ENCODE measurements at regions not wholly inside any gene's neighbourhood (a gene's known extent, or its start where the extent isn't known, plus 50 kb on each side); places are given as distances from the start of the nearest gene placed in this dataset.

DNA sequence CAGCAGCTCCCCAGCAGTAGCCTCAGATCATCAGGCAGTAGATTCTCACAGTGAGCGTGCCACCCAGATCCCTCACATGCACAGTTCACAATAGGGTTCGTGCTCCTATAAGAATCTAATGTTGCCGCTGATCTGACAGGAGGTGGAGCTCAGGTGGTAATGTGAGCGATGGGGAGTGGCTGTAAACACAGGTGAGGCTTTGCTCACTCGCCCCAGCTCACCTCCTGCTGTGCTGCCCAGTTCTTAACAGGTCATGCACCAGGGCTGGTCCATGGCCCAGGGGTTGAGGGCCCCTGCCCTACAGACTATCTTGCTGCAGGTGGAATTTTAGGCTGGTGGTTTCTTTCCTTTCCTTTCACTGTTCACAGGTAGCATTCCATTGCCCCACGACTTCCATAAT, 100.2 kb downstream of the MRPL36 start:
- DNase-seq (ENCODE audit: low spot score in 2 of 2) (no peak), ATAC-seq (peak in 1 of 2 donors; percentile 18)
- Mint-ChIP-seq H3K36me3 (no peaks in the 10 kb centered on the region), H3K27ac (no peak overlapping the region), H3K9me3 (no peaks in the 10 kb centered on the region)

DNA sequence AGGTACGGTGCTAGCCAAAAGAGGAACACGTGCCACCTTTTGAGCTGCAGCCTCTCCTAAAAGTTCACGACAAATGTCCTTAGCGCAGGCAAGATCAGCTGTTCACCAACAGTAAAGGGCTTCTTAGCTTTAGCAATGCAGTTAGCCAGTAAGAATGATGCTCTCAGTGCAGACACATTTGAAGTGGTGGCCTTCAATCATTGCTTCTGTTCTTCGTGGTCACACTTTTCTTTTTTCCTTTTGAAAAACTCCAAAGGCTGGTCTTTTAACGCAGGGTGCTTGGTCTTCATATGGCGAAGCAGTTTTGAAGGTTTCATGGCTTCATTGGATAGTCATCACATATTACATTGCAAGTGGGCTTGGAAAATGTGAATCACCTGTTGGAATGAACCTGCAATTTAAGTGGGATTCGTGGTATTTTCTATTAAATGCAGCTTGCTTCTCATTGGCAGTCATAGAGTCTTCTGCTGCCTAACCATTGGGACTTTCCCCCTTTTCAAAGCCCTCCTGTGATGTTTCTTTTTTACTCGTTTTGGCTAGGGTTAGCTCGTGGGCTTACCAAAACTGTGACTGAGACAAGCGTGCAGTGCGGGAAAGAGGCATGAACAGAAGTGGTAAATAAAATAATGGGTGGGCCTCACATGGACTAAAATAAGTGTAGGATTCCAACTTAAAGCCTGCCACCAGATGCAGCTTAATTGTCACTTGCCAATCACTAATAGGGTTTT, 100.9 kb downstream of the MRPL36 start:
- Mint-ChIP-seq H3K36me3 (no peaks in the 10 kb centered on the region), H3K27ac (no peak overlapping the region), H3K9me3 (no peaks in the 10 kb centered on the region)
- DNase-seq (ENCODE audit: low spot score in 2 of 2), result peak in 1 of 2 donors; percentile 22
- peak in 1 of 2 donors; percentile 92 for ATAC-seq

DNA sequence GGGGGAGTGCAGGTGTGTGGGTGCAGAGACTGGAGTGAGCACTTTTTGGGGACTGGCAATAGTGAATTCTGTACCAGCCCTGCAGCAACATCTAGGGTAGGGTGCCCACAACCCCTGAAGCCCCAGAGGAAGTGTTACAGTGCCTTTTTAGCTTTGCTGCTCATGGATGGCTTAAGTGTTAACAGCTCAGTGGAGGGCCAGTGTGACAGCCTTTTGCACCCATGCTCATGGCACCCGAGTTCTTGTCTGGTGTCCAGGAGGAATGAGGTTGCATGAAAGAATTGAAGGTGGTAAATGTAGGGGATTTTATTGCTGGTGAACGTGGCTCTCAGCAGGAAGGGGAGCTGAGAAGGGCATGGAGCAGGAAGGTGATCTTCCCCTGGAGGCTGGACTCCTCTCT, 107.3 kb downstream of the MRPL36 start:
- ATAC-seq, result no peak
- no peak overlapping the region for H3K27ac Mint-ChIP-seq
- no peak for DNase-seq (ENCODE audit: low spot score in 2 of 2)
- peaks cover 0 to 5% of the 10 kb centered on the region in 2 donors for H3K9me3 Mint-ChIP-seq
- H3K36me3 Mint-ChIP-seq, result peaks cover 0 to 7% of the 10 kb centered on the region in 2 donors

DNA sequence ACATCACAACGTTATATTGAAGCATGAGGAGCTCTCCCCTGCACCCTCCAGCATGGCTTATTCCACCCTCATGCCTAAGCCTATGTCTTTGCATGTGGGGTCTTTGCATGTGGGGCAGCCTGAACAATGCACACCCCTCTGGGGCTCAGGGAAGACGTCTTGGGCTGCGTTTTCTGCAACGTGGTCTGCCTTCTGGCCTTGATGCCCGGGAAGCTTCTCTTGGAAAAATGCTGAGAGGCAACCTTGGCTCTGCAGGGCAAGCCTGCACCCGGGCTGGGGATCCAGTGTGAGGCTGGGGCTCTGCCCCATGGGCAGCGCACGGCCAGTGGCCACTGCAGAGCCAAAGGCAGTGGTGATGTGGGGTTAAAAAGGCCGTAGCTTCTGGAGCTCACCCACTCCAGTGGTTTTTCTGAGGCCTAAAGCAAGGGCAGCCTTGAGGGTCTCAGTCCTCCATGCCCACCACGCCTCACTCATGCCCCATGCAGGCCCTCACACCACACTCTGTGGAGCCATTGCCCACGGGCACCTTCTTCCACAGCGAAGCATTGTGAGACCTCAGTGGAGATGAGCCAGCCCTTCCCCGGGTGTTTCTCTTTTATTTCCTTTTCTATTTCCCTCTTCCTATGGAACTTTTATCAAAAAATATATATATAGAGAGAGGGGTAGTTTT, 112.2 kb downstream of the MRPL36 start:
- no peak for ATAC-seq
- Mint-ChIP-seq H3K9me3 (peaks cover 0 to 5% of the 10 kb centered on the region in 2 donors), H3K27ac (no peak overlapping the region), H3K36me3 (peaks cover 0 to 7% of the 10 kb centered on the region in 2 donors)
- DNase-seq (ENCODE audit: low spot score in 2 of 2), result no peak

DNA sequence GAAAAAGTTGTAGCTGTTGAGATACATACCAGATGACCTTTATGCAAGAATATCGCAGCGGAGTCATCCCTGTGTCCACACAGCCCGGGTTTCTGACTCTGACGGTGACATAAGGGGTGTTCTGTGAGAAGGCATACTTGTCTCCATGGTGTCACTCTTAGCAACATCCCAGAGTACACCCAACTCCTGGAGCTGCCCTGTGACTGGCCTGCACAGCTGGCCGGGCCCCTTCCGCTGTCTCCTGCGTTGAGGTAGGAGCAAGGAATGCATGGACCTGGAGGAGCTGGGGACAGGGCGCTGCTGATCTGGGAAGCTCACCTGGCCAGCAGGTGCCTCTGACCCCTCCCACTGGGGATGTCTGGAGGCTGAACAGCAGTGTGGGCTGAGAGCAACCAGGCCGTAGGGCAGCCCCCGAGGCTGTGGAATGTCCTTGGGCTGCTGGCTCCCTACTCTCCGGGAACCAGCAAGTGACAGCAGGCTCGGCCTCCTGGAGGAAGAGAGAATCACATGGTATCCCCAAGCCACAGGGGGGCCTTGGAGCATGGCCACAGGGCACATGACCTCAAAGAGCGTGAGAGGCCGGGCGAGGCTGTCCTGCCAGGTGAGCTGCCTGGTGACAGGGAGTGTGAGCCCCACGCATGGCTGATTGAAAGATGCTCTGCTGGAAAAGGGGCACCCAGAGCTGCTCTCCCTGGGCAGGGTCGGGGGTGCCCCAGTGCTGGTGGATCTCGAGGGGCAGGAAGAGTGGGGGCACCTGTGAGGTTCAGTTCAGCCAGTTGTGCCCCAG, 113.4 kb downstream of the MRPL36 start:
- Mint-ChIP-seq H3K36me3 (peaks cover 0 to 7% of the 10 kb centered on the region in 2 donors), H3K27ac (no peak overlapping the region), H3K9me3 (peaks cover 0 to 5% of the 10 kb centered on the region in 2 donors)
- DNase-seq (ENCODE audit: low spot score in 2 of 2) (no peak), ATAC-seq (no peak)

DNA sequence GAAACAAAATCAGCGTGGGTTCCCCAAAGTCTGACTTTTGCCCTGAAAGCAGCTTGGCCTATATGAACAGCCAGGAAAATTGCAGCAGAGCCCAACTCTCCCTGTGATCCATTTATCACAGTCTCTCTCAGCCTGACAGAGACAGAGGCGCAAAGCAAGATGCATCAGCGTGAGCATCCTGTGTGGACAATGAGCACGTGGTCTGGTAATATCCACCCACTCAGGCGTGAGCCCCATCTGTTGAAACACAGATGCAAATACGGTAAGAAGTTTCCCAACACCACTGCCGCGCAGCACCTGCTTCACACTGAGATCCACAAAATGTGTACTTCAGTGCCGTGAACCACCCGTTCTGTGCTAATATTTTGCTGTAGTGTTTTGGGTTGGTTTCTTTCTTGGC, 114.6 kb downstream of the MRPL36 start:
- no peak for ATAC-seq
- DNase-seq (ENCODE audit: low spot score in 2 of 2), result no peak
- no peak overlapping the region for H3K27ac Mint-ChIP-seq
- peaks cover 2 to 5% of the 10 kb centered on the region in 2 donors for H3K9me3 Mint-ChIP-seq
- peaks cover 2 to 10% of the 10 kb centered on the region in 2 donors for H3K36me3 Mint-ChIP-seq

DNA sequence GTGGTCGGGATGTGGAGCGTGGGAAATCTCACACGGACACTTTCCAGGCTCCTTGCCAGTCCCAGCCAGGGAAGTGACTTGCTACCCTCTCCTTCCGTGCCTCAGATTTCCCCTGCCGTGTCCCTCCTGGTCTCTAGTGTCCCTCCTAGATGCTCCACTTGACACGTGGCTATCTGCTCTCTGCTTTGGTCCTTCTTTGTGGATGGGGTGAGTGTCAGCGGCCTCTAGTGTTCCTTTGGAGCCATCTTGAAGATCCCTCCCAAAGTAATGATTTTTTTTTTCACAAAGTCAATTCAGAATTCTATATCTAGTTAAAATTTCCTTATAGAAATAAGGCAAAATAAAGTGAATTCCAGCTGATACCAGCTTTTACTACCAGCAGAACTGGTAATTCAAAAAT, 117.7 kb downstream of the MRPL36 start:
- no peak for DNase-seq (ENCODE audit: low spot score in 2 of 2)

DNA sequence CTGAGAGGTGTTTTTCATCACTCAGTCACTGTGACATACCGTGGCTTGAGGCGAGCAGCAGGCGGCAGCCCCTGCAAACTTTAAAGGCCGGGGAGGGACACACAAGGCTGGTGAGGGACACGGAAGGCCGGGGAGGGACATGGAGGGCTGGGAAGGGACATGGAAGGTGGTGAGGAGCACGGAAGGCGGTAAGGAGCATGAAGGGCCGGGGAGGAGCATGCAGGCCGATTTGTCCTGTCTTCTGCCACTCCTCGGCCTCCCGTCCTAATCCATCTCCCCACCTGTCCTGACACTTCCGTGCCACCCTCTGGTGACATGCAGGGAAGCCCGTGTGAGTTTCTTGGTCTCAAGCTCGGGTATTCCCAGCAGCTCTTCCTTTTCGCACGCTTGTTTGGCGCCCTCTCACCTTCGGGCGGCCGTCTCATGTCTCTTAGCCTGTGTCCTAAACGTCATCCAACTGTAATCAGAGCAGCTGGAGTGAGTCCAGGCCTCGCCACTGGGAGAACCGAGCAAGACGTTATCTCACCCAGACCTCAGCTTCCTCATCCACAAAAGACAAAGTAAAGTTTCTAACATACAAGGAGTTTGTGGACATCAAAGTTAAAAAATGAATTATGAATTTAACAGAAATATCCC, 126.5 kb downstream of the MRPL36 start:
- no peak for DNase-seq (ENCODE audit: low spot score in 2 of 2)
- H3K9me3 Mint-ChIP-seq, result no peaks in the 10 kb centered on the region
- ATAC-seq, result no peak
- H3K36me3 Mint-ChIP-seq, result no peaks in the 10 kb centered on the region
- H3K27ac Mint-ChIP-seq, result no peak overlapping the region

More for the DNA sequence above, 117.7 kb downstream of the MRPL36 start:
- Mint-ChIP-seq H3K27ac (no peak overlapping the region), H3K9me3 (peaks cover 4 to 11% of the 10 kb centered on the region in 2 donors), H3K36me3 (peaks cover 9 to 10% of the 10 kb centered on the region in 2 donors)
- no peak for ATAC-seq

DNA sequence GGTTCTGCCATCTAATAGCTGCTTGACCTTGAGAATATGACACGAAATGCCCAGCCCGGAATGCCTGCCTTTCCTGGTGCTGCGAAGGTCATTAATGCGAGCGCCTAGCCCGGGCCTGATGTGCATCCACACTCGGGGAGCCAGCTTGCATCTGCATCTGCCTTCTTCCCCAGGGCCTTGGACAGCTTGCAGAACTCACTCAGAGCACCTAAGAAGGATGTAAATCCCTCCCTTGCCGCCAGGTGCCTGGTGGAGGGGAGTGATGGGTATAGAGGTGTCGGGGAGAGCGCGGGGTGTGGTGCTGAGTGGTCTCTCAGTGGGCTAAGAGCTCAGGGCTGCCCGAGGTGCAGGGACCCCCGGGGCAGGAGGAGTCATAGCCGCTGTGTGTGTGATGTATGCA, 127.2 kb downstream of the MRPL36 start:
- DNase-seq (ENCODE audit: low spot score in 2 of 2) (no peak), ATAC-seq (no peak)
- Mint-ChIP-seq H3K9me3 (no peaks in the 10 kb centered on the region), H3K27ac (no peak overlapping the region), H3K36me3 (no peaks in the 10 kb centered on the region)

DNA sequence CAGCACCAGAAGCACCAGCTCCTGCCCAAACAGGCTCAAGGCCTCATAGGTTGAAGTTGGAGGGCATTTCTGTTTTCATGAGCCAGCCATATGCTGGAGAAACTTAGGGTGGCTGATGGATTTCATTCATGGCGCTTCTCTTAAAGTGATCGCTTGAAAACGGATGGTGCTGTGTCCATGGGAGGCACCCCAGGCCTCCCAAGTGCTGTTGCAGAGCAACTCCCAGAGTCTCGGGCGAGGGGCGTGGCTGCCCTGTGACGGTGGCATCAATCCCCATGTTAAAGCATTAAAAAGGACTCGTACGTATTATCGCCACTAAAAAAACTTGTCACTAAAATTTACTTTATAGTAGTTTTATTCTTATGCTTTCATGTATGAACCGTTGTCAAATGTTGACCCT, 128.3 kb downstream of the MRPL36 start:
- ATAC-seq, result no peak
- Mint-ChIP-seq H3K36me3 (peaks cover 0 to under 1% of the 10 kb centered on the region in 2 donors), H3K9me3 (no peaks in the 10 kb centered on the region), H3K27ac (no peak overlapping the region)
- no peak for DNase-seq (ENCODE audit: low spot score in 2 of 2)

DNA sequence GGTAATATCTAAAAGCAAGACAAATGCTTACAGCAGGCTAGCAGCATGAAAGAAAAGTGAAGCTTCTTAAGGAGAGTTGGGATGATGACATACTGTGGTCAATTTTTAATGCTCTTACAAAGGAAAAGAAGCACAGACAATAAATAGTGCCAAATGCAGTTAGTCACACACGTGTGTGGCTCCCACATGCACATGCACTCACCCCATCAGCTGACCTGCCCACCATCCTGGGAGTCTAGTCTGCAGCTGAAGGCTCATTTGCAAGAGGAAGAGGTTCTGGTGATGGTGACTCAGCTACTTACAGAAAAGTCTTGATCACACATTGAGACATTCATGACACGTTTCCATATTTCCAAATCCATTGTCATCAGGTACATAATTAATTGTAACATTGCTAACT, 129.3 kb downstream of the MRPL36 start:
- H3K36me3 Mint-ChIP-seq, result peaks cover 0 to 11% of the 10 kb centered on the region in 2 donors
- DNase-seq (ENCODE audit: low spot score in 2 of 2) (no peak), ATAC-seq (peak; percentile 34 to 44)
- H3K27ac Mint-ChIP-seq, result no peak overlapping the region
- H3K9me3 Mint-ChIP-seq, result no peaks in the 10 kb centered on the region

DNA sequence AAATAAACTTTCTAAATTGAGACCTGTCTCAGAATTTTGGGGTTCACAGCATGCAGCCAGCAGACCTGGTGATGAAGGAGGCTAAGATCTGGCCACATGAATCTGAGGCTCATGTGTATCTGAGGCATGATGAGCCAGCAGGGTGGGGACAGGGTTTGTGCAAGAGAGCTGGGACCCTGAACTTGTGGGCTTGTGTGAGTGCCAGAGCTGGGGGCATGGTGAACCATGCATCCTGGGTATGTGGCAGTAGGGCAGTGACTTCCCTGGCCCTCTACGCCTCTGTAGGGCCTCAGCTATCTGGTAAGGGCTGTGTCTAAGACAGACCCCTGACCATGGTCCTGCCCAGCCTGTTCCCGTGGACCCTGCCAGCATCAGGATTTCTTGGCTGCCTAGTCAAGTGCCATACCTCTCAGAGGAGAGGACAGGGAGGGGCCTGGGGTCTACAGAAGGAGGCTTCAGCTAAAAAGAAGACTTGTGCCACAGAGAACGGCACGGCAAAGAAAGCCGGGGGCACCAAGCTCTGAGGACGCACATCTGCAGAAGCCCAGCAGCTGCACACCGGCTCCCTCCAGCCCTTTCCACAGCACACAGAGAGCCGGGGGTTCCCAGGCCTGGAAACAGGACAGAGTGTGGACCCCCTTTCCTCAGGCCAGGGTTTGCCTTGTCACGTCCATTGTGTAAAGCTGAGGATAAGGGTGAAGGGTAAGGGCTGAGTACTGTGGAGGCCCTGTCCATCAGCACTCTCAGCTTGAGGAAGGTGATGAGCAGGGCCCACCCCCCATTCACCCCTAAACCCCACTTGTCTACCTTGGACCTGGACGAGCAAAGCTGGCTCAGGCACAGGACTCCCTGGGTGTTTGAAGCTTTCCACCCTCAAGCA, 130.1 kb downstream of the MRPL36 start:
- ATAC-seq (no peak), DNase-seq (ENCODE audit: low spot score in 2 of 2) (no peak)
- Mint-ChIP-seq H3K9me3 (no peaks in the 10 kb centered on the region), H3K27ac (no peak overlapping the region), H3K36me3 (peaks cover 0 to 13% of the 10 kb centered on the region in 2 donors)

DNA sequence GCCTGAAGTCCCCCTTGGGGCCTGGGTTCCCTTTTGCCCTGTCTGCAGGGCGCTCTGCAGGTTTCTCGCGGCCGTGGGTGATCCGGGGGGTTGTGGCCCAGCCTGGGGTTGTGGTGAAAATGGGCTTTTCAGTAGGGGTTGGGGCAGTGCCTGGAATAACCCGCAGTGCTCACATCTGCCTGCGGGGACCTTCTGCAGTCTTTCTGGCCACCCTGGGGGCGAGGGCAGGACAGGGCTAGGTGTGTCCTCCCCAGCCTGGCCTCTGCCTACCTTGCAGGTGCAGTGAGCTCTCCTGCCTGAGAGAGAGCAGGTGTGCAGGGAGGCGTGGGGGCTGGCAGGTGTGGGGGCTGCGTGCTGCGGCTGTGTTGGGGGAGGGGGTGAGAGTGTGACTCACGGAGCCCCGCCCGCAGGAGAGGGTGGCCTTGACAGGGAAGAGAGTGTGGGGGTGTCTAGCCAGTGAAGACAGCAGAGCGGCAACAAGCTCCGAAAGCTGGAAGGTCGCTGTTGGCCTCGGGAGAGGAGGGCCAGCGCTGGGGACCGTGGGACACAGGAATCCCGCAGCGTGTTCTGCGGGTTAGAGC, 131.4 kb downstream of the MRPL36 start:
- no peaks in the 10 kb centered on the region for H3K9me3 Mint-ChIP-seq
- no peak overlapping the region for H3K27ac Mint-ChIP-seq
- ATAC-seq (peak; percentile 25 to 31), DNase-seq (ENCODE audit: low spot score in 2 of 2) (no peak)
- peaks cover 0 to 13% of the 10 kb centered on the region in 2 donors for H3K36me3 Mint-ChIP-seq

DNA sequence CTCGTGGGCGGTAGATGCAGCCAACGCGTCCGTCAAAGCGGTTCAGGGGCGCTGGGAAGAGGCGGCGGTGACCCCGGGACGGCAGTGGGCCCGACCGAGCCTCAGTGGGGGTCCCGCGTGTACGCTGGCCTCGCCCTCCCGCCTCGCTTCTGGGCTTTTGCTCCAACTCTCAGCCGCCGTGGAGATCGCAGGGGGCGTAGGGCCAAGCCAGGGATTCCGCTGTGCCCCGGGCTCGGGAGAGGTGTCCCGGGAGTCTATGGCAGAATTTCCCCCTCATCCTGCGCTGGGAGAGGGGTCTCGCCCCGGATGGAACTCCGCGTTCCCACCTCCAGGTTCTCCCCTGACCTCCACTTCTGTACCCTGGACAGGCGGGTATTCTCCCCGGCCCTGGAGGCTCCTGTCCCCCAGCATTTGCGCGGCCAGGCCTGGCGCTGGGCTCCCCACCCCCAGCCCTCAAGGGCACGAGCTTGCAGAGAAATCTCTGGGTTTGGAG, 131.9 kb downstream of the MRPL36 start:
- ATAC-seq (no peak), DNase-seq (ENCODE audit: low spot score in 2 of 2) (no peak)
- Mint-ChIP-seq H3K36me3 (peaks cover 0 to 13% of the 10 kb centered on the region in 2 donors), H3K9me3 (no peaks in the 10 kb centered on the region), H3K27ac (no peak overlapping the region)

DNA sequence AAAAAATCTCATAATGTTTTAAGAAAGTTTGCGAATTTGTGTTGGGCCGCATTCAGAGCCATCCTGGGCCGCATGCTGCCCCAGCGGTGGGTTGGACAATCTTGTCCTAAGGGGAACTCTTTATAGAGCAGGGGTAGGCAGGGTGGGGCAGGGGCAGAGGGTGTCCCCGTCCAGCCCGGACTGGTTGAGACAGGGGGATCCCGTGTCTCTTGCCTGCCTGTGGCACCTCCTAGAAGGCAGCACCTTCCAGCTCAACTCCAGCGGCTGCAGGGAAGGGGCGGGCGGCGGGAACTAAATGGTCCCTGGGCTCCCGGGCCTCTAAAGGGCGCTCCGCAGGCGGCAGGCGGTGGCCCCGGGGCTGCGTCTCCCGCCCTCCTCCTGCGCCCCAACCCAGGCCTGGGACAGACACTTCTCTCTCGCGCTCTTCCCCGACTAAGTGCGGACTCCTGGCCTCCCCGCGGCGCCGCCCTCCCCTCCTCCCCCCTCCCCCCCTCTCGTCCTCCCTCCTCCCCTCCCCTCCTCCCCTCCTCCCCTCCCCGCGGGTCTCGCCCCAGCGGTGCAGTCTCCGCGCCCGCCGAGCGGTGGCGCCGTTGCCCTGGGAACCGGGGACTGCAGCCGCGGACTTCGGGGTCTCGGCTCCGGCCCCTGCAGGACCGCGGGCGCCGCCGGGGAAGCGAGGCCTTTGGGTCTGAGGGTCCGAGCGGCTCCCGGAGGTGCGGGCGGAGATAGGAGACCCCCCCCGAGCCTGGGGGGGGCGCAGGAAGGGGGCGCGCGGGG, 132.6 kb downstream of the MRPL36 start:
- Mint-ChIP-seq H3K27ac (no peak overlapping the region), H3K36me3 (peaks cover 0 to 13% of the 10 kb centered on the region in 2 donors), H3K9me3 (no peaks in the 10 kb centered on the region)
- ATAC-seq (peak in 1 of 2 donors; percentile 48), DNase-seq (ENCODE audit: low spot score in 2 of 2) (peak in 1 of 2 donors; percentile 82)

Measured in activated naive CD4-positive, alpha-beta T cell treated with anti-CD3 and anti-CD28 coated beads, Interleukin-2, amount 50 U/mL, for 72 hours (primary cell).